ENCODE measurements at regions not wholly inside any gene's neighbourhood (a gene's known extent, or its start where the extent isn't known, plus 50 kb on each side); places are given as distances from the start of the nearest gene placed in this dataset.

DNA sequence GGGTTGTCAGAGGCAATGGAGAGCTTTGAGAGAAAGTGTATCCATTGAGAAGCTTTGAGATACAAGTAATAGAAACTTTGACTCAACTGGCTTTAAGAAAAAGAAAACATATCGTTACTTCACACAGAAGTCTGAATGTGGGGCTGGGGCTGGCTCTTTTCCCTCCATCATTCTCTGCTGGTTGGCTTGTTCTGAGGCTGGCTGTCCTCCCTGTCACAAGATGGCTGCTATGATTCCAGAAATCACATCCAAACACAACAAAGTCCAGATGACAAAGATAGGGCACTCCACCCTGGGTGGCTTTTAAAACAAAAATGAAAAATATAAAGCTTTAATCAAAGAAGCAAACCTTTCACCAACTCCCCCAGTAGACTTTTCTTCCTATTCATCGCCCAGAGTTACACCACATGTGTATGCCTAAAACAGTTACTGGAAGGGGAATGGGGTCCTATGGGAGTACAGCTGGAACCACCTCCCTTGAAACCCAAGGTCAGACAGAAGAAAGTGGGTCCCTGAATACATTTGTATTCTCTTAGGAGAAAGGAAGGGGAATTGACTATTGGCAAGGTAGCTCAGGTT, 284.3 kb downstream of the GAS1 start:
- in situ Hi-C loops (cut with HindIII; ENCODE audit: low sequenced_read_pairs), result no loop called here

DNA sequence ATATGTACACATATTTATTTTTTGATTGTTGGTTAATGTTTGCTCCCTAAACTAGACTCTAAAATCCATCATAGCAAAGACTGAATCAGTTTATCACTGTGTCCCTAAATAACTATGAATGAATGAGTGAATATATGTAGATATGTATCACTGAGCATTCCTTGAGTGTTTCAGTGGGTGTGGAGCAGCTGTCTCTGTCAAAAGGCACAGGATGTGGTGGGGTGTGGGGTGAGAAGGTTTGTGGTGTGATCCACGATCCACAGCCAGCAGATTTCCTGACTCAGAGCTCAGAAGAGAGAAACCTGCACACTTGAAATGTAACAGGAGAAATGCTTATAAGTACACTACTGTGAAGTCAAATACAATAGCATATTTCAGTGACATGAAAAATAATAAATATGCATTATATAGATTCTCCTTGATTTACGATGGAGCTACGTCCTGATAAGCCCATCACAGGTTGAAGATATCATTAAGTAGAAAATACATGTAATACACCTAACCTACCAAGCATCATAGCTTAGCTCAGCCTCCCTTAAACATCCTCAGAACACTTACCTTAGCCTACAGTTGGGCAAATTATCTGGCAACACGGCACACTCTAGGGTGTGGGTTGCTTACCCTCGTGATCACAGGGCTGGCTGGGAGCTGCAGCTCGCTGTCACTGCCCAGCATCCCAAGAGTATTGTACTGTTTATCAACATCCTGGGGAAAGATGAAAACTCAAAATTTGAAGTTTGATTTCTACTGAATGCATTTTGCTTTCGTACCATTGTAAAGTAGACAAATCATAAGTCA, 287.0 kb downstream of the GAS1 start:
- in situ Hi-C loops (cut with HindIII; ENCODE audit: low sequenced_read_pairs), result no loop called here

GRCh38 chr9:86659413-86660046, 287.8 kb downstream of the GAS1 start:
- in situ Hi-C loops (cut with HindIII; ENCODE audit: low sequenced_read_pairs), result no loop called here

- in situ Hi-C loops (cut with HindIII; ENCODE audit: low sequenced_read_pairs), result no loop called here
Measured at GRCh38 chr9:86655147-86655546, 292.2 kb downstream of the GAS1 start.

GRCh38 chr9:86653466-86653865, 293.8 kb downstream of the GAS1 start:
- in situ Hi-C loops (cut with HindIII; ENCODE audit: low sequenced_read_pairs), result no loop called here

- in situ Hi-C loops (cut with HindIII; ENCODE audit: low sequenced_read_pairs), result no loop called here
Measured at GRCh38 chr9:86652736-86653135, 294.6 kb downstream of the GAS1 start.

- in situ Hi-C loops (cut with HindIII; ENCODE audit: low sequenced_read_pairs), result no loop called here
Measured at GRCh38 chr9:86649913-86650312, 295.7 kb upstream of the TUT7 start.

DNA sequence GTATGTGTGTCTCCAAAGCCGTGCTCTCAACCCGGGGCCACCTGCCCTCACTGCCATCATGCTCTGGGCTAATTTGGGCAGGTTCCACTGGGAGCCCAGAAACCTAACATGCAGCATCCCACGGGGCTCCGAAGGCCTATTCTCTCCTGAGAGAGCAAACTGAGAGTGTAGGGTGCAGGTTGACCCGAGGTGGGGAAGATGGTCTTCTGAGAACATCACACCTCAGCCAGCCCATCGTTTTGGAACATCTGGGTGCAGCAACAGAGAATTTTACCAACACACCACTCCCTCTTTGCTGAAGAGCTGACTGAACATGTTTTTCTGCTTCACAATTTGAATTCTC, 294.6 kb upstream of the TUT7 start:
- in situ Hi-C loops (cut with HindIII; ENCODE audit: low sequenced_read_pairs), result no loop called here

DNA sequence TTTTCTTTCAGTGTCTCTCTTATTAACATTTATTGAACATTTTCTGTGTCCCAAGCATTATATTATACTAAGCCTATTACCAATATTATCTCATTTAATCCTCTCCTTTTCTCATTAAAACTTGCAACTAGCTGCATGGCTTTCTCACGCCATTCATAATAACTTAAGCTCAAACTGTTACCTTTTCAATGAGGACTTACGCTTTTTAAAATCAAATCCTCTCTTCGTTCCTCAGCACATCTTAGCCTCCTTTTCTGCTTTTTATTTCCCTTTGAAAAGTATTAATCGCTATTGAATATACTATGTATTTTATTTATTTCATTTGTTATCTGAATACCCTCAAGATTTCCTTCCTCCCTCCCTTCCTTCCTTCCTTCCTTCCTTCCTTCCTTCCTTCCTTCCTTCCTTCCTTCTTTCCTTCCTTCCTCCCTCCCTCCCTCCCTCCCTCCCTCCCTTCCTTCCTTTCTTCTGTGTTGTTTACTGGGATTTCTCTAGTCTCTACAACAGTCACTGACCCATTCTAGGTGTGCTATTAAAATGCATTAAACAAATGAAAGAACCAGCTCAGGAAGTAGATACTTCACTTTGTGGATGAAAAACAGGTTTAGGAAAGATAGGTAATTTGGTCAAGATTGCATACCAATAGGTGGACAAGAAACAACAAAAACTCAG, 294.1 kb upstream of the TUT7 start:
- in situ Hi-C loops (cut with HindIII; ENCODE audit: low sequenced_read_pairs), result no loop called here

- in situ Hi-C loops (cut with HindIII; ENCODE audit: low sequenced_read_pairs), result no loop called here
Measured at GRCh38 chr9:86645303-86645702, 291.1 kb upstream of the TUT7 start.

- in situ Hi-C loops (cut with HindIII; ENCODE audit: low sequenced_read_pairs), result no loop called here
Measured at GRCh38 chr9:86644675-86645034, 290.4 kb upstream of the TUT7 start.

DNA sequence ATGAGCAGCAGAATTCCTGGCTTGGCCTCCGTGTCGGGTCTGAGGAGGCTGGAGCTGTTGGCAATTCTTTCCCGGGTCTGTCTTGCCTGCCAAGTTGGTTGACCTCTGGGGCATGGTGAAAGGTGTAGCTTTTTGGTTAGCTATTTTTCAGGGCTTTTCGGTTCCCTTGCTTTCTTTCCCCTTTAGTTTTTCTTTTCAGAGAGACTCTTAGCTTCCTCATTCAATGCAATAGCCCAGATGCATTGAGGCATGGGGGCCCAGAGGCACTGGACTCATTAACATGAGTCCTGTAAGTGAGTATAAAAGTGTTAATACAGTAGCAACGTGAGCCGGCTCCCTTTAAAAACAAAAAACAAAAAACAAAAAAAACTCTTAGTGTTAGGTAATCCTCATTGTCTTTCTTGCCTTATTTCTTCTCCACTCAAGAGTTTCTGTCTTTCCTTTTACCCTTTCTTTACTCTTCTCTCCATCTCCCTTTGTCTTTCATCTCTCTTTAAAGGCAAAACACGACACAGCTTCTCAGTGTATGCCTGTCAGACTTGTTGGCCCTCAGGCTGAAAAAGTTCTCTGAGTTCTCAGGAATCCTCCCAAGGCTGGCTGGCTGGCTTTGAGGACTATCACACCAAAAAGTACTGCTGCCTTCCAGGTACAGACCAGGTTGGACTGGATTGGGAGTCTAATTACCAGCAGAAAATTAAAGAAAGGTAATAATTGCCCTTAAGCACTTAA, 289.9 kb upstream of the TUT7 start:
- in situ Hi-C loops (cut with HindIII; ENCODE audit: low sequenced_read_pairs), result no loop called here

- in situ Hi-C loops (cut with HindIII; ENCODE audit: low sequenced_read_pairs), result no loop called here
Measured at GRCh38 chr9:86642721-86643120, 288.5 kb upstream of the TUT7 start.

DNA sequence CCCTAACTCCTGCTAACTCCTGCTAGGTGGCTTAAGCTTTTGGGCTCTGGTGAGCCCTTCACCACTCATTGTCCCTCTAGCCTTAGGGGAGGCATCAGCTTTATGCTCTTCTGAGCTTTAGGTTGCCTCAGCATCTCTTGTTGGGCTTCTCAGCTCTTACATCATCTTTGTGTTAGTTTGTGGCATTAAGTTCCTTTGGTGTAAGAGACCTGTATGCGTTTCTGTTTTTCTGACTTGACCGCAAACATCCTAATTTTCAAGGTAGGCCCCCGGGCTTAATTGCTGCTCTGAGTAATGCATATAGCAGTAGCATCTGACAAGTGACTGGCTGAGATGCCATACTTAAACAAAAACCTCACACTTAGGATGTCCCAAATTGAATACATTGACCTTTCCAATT, 287.8 kb upstream of the TUT7 start:
- in situ Hi-C loops (cut with HindIII; ENCODE audit: low sequenced_read_pairs), result no loop called here

DNA sequence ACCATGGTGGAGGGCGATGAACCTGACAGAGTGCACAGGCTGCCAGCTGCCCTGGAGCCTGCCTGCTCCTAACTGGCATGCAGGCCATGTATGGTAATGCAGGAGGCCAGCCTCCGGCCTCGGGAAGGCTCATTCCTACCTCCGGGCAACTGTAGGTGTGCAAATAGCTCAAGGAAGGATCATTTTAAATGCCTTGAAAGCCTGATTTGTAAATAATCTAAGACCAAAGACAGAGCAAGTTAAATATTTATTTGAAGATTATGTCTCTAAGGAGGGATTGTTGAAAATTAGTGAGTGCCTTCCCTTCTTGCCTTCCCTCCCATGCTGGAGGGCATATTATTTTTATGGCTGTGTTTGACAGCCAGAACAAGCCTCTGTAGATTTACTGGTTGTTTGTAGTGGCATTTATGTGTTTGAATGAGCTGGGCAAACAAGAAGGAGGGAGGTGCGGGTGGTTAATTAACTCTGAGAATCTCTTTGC, 285.7 kb upstream of the TUT7 start:
- in situ Hi-C loops (cut with HindIII; ENCODE audit: low sequenced_read_pairs), result no loop called here

DNA sequence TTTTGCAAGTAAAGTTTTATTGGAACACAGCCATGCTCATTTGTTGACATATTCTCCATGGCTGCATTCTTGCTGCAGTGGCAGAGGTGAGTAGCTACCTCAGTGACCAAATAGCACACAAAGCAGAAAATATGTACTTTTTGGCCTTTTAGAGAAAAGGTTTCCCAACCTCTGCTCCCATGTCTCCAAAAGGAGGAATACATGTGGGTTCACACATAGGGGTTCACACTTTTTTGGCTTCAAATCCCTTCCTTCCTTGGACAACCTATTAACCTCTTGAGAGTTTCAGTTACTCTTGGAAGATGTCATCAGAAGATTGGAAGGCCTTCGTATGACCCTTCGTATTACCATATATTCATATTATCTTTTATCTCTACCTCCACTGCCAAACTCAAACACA, 285.1 kb upstream of the TUT7 start:
- in situ Hi-C loops (cut with HindIII; ENCODE audit: low sequenced_read_pairs), result no loop called here

GRCh38 chr9:86638109-86638508, 283.9 kb upstream of the TUT7 start:
- in situ Hi-C loops (cut with HindIII; ENCODE audit: low sequenced_read_pairs), result no loop called here

DNA sequence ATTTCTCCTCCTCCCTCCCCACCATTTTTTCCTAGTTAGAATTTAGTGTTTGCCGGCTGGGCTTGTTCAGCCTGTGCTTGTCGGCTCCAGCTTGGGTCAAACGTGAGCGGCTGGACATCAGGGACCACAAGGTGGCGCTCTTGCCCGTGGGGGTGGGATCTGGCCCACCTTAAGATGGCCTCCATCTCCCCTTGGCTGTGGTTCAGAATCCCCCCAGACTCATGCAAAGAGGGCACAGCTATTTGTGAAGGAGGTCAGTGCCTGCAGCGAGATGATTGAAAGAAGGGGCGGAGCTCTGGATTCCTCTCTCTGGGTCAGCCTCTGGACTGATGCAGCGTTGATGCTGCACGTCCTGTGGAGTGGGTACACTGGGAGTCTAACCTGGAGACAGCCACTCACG, 283.3 kb upstream of the TUT7 start:
- in situ Hi-C loops (cut with HindIII; ENCODE audit: low sequenced_read_pairs), result no loop called here

DNA sequence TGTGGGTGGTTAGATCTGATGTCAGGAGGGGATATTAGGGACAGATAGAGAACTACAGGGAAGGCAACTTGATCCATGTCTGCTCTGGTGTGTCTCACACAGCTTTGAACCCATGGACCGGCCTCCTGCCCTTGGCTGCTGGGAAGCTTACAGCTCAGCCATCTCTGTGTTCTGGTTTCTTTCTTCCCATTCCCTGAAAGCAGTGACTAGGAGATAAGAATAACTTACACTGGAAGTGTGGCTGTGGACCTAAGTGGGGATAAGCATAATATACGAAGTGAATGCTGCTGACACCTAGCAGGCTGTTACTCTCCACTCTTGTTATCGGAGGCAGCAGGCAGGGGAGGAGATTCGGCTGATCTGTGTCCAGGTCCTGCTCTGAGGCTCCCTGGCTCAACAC, 282.3 kb upstream of the TUT7 start:
- in situ Hi-C loops (cut with HindIII; ENCODE audit: low sequenced_read_pairs), result no loop called here

DNA sequence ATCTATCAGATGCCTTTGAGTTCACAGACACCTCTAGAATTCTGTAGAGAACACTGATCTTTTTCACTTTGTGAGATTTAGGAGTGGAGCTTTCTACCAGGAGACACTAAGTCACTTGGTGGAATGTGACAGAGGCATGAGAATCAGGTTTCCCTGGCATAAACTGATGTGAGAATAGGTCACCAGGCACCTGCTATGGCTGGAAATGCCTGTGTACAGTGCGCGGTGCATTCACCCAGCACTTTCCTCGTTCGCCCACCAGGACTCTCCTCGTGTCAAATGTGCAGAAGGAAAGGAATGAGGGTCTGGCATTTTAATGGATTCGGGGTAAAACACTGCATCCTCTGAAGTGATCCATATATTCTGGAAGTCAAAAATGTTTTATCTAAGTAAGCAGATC, 281.8 kb upstream of the TUT7 start:
- in situ Hi-C loops (cut with HindIII; ENCODE audit: low sequenced_read_pairs), result no loop called here

- in situ Hi-C loops (cut with HindIII; ENCODE audit: low sequenced_read_pairs), result no loop called here
Measured at GRCh38 chr9:86634501-86634900, 280.3 kb upstream of the TUT7 start.

Data from DLD1 (cell line).